NT2/D1 (cell line): ENCODE measurements at regions not wholly inside any gene's neighbourhood (a gene's known extent, or its start where the extent isn't known, plus 50 kb on each side); places are given as distances from the start of the nearest gene placed in this dataset.

Experiments used
- DNase-seq: peaks from one replicate; pipeline ENCODE4 v3.0.0-alpha.2; 2011; ENCODE audit warnings: low read depth, low spot score
- H3K27me3 ChIP-seq: 2 replicates; pipeline ENCODE4 v1.6.0; 2011; ENCODE audit warnings: mild to moderate bottlenecking; ENCODE audit not compliant: insufficient read length, insufficient read depth
- H3K36me3 ChIP-seq: 2 replicates; pipeline ENCODE4 v1.6.1; 2011; ENCODE audit warnings: mild to moderate bottlenecking, low read length, mixed read lengths; ENCODE audit not compliant: insufficient read depth, insufficient read length
- H3K4me1 ChIP-seq: 2 replicates; pipeline ENCODE4 v1.5.1; 2011; ENCODE audit not compliant: insufficient read depth, insufficient read length
- H3K4me3 ChIP-seq: 2 replicates; pipeline ENCODE4 v1.5.1; 2011; ENCODE audit warnings: low read depth; ENCODE audit not compliant: insufficient read length
- H3K9ac ChIP-seq: 2 replicates; pipeline ENCODE4 v1.6.0; 2011; ENCODE audit warnings: low read depth; ENCODE audit not compliant: insufficient read length
- H3K9me3 ChIP-seq: 2 replicates; pipeline ENCODE4 v1.5.1; 2011; ENCODE audit warnings: mild to moderate bottlenecking, low read length; ENCODE audit not compliant: insufficient read depth
- SUZ12 ChIP-seq: IDR thresholded peaks from 2 replicates; pipeline ENCODE4 v1.6.1; 2011; ENCODE audit not compliant: insufficient read length, insufficient read depth; ENCODE audit errors: extremely low read depth
- YY1 ChIP-seq: IDR thresholded peaks from 2 replicates; pipeline ENCODE4 v1.6.1; 2011; ENCODE audit not compliant: insufficient read length, insufficient read depth
- ZNF274 ChIP-seq: IDR thresholded peaks from 2 replicates; pipeline ENCODE4 v1.6.1; 2011; ENCODE audit warnings: mild to moderate bottlenecking, low read depth, low read length

DNA sequence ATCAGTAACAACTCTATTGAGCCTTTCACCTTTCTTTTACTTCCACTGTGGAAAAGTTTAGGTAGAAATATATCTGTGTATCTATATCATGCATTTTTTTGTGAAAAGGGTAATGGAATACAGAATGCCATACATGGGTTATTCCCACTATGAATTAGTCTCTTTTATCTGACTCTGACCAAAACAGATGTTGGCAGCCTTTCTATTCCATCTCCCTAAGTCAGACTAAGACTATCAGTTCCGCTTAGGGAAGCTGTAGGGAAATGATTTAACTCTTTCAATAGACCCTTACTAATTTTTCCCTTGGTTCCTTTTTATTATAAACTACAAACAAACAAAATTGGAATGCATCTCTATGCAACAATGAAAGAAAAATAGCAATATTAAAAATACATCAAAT lies 92.3 kb upstream of the LEF1 start:
- no peak for TF ChIP-seq YY1
- TF ChIP-seq SUZ12 = no peak
- no peak for TF ChIP-seq ZNF274
- H3K9ac ChIP-seq = no peak overlapping the region
- H3K4me3 ChIP-seq = no peak overlapping the region
- H3K4me1 ChIP-seq = no peaks in the 10 kb centered on the region
- DNase-seq = no peak
- H3K27me3 ChIP-seq = no peaks in the 10 kb centered on the region
- no peaks in the 10 kb centered on the region for H3K36me3 ChIP-seq
- no peaks in the 10 kb centered on the region for H3K9me3 ChIP-seq

DNA sequence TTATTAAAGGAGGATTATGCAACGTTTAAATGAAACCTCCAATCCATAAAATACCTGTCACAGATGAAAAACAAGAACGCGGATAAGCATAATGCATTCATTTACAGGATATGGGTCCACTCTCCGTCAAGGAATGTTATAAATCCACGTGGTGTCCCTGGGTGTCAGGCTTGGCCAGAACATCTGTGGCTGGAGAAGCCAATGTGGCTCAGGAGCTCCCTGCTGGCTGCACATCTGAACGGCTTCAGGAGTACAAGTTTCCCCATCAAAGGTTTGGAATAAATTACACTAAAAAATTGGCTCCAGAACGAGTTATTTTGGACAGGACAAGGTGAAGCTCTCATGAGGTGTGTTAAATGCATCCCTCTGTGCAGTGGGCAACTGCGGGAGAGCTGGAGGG lies 87.8 kb upstream of the LEF1 start:
- no peak overlapping the region for H3K9ac ChIP-seq
- TF ChIP-seq SUZ12 (no peak), ZNF274 (no peak), YY1 (no peak)
- no peaks in the 10 kb centered on the region for H3K4me1 ChIP-seq
- no peaks in the 10 kb centered on the region for H3K36me3 ChIP-seq
- no peak for DNase-seq
- H3K9me3 ChIP-seq = no peaks in the 10 kb centered on the region
- no peak overlapping the region for H3K4me3 ChIP-seq
- H3K27me3 ChIP-seq = no peaks in the 10 kb centered on the region

DNA sequence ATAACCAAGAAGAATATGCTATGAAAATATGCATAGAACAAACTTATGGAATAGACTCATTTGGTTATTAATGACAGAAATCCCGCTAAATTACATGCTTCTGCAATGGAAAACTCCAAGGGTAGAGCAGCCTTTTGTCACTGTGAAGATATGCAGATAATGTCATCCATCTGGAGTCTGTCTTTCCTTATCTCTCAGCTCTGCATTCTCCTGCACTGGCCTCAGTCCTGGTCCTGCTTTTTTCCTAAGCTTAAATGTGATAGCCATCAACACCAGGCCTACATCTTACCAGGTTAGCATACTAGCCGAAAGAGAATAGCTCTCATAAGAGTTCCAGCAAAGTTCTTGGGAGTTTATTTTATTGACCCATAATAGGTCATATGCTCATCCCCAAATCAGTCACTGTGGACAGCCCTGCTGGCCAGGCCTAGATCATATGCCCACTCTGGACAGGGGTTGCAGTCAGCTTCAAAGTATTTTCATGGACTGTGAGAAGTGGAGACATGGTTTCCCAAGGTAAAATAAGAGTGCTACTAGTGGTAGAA lies 86.5 kb upstream of the LEF1 start:
- H3K4me3 ChIP-seq = no peak overlapping the region
- no peaks in the 10 kb centered on the region for H3K9me3 ChIP-seq
- no peak for TF ChIP-seq SUZ12
- no peak for TF ChIP-seq YY1
- TF ChIP-seq ZNF274 = no peak
- H3K36me3 ChIP-seq = no peaks in the 10 kb centered on the region
- DNase-seq = no peak
- H3K9ac ChIP-seq = no peak overlapping the region
- H3K4me1 ChIP-seq = no peaks in the 10 kb centered on the region
- no peaks in the 10 kb centered on the region for H3K27me3 ChIP-seq

DNA sequence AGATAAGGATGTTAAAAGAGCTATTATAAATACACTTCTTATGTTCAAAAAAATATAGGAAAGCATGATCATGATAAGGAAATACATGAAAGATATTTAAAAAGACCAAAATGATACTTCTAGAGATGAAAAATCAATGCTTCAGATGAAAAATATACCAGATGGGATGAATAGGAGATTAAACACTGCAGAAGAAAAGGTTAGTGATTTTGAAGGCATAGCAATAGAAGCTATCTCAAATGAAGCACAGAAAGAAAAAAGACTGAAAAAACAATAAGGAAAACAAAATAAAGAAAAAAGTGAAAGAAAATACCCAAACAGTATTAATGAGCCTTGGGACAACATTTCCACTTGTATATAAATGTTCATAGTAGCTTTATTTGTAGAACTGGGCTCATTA lies 80.7 kb upstream of the LEF1 start:
- Histone ChIP-seq H3K9me3 (no peaks in the 10 kb centered on the region), H3K4me3 (no peak overlapping the region), H3K27me3 (no peaks in the 10 kb centered on the region), H3K4me1 (no peaks in the 10 kb centered on the region), H3K9ac (no peak overlapping the region), H3K36me3 (no peaks in the 10 kb centered on the region)
- no peak for DNase-seq
- TF ChIP-seq SUZ12 (no peak), YY1 (no peak), ZNF274 (no peak)

DNA sequence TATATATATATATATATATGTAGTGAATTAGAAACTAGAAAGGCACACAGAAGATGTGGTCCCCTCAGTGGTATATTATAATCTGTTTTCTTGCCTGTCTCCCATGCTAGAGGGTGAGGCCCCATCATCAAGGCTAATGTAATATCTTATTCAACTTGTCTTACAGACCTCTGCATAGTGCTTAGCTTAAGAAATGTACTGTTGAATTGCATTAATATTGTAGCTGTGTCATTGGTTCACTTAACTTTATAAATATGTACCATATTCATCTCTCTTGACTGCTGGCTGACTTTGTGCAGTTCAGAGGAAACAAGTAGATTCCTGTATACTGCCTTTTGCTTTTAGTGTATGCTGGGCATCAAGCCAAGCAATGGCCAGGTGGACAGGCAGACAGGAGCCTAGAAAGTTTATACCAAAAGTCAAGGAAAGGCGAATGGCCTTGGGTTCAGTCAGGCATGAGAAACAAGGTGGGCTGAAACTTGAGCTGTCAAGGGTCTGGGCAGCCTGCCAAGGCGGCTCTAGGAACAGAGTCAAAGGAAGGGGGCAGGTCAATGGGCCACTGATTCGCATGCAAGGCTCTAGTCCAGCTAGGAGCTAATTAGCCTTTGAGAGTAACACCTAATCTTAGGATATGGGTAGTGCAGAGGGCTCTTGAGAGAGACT lies 78.8 kb upstream of the LEF1 start:
- H3K27me3 ChIP-seq = no peaks in the 10 kb centered on the region
- H3K36me3 ChIP-seq = no peaks in the 10 kb centered on the region
- H3K9me3 ChIP-seq = no peaks in the 10 kb centered on the region
- H3K4me3 ChIP-seq = no peak overlapping the region
- TF ChIP-seq YY1 = no peak
- no peak for TF ChIP-seq ZNF274
- TF ChIP-seq SUZ12 = no peak
- H3K9ac ChIP-seq = no peak overlapping the region
- no peaks in the 10 kb centered on the region for H3K4me1 ChIP-seq
- DNase-seq = peak; percentile 33

DNA sequence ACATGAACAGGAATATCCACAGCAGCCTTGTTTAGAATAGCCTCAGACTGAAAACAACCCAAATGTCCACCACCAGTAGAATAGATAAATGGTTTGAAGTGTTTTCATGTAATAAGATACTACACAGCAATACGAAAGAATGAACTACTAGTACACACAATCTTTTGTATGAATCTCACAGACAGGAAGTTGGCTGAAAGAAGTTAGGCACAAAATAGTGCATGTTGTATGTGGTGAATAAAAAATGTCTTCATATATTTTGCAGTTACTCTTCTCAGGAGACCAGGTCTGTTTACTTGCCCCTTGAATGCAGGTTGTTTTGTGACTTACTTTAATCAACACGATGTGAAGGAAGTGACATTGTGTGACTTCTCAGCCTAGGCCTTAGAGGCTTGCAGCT lies 75.9 kb upstream of the LEF1 start:
- no peak for TF ChIP-seq YY1
- TF ChIP-seq SUZ12 = no peak
- TF ChIP-seq ZNF274 = no peak
- H3K4me3 ChIP-seq = no peak overlapping the region

DNA sequence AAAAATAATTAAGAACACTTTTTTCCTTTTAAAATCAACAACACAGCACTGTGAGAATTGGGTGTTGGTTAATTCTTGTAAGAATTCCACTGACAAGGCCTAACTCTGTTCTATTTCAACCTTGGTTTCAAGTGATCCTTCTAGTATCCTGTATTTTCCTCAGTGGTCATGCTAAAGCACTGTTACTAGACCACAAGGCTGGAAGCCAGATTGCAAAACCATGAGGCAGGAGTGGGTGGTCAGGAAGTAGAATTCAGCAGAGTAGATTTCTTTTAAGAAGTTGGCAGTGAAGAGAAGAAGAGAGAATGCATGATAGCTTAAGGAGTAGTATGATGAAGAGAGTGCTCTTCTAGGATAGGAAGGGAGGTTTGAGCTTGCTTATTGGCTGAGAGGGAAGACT lies 71.6 kb upstream of the LEF1 start:
- TF ChIP-seq YY1 (no peak), ZNF274 (no peak), SUZ12 (no peak)
- no peak overlapping the region for H3K4me3 ChIP-seq
- no peaks in the 10 kb centered on the region for H3K9me3 ChIP-seq

More for the DNA sequence above, 75.9 kb upstream of the LEF1 start:
- Histone ChIP-seq H3K36me3 (no peaks in the 10 kb centered on the region), H3K9me3 (no peaks in the 10 kb centered on the region), H3K27me3 (no peaks in the 10 kb centered on the region), H3K9ac (no peak overlapping the region), H3K4me1 (no peaks in the 10 kb centered on the region)
- no peak for DNase-seq

More for the DNA sequence above, 71.6 kb upstream of the LEF1 start:
- Histone ChIP-seq H3K4me1 (no peaks in the 10 kb centered on the region), H3K27me3 (no peaks in the 10 kb centered on the region), H3K9ac (no peak overlapping the region), H3K36me3 (no peaks in the 10 kb centered on the region)
- DNase-seq = no peak
